ENCODE measurements at regions not wholly inside any gene's neighbourhood (a gene's known extent, or its start where the extent isn't known, plus 50 kb on each side); places are given as distances from the start of the nearest gene placed in this dataset.

DNA sequence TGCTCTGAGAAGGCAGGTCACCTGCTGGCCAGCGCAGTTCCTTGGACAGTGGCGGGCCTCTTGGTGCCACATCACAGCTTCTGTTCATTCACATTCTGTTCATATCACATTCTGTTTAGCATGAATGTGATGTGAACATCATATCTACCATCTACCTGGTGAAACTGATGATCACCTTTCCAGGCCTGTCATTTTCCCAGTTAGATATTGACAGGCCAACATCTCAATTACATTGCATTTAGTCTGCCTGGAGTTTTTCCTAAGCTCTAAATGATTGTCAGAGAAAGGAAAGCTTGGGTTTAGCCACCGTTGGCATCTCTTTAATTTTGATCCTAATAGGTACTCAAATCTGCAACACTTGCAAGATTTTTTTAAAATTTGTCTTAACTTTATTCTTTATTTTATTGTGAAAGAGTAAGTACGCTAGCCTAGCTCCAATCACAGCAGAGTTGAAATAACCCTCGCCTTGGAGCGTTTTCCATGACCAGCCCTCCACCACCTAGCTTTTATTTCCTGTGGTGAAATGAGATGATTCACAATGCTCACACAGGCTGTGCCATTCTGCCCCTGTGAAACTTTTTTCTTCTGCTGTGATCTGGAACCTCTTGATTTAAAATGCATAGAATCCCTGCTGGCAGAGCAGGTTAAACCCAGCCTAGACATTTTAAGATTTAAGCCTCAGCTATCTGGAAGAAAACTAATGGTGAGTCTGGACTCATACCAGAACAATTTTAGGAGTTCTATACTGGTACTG, 225.0 kb downstream of the ESM1 start:
- no peak for TF ChIP-seq EP300 (IDR thresholded peaks at IDR 0.05)
- no peak for TF ChIP-seq POLR2AphosphoS5 (IDR thresholded peaks at IDR 0.05)

All from suprapubic skin (tissue), 4 donors.